Large intestine (tissue), 3 donors: ENCODE measurements at regions not wholly inside any gene's neighbourhood (a gene's known extent, or its start where the extent isn't known, plus 50 kb on each side); places are given as distances from the start of the nearest gene placed in this dataset.
A peak's percentile ranks its signal among the peaks of the same experiment; 100 is the strongest.

Source experiments
- DNase-seq, 2 donors: peaks; one replicate each; pipeline versions ENCODE4 v3.0.0 to v3.0.0-alpha.2; 2013
- H3K27ac ChIP-seq: one replicate; pipeline ENCODE4 v1.5.1; 2013; ENCODE audit warnings: low read length
- H3K27me3 ChIP-seq: 2 replicates; pipeline ENCODE4 v1.6.1; 2013; ENCODE audit warnings: low read length; ENCODE audit not compliant: control insufficient read depth, insufficient read depth
- H3K36me3 ChIP-seq: 2 replicates; pipeline ENCODE4 v1.6.1; 2013; ENCODE audit warnings: low read length; ENCODE audit not compliant: control insufficient read depth, insufficient read depth
- H3K4me1 ChIP-seq: one replicate; pipeline ENCODE4 v1.6.1; 2013; ENCODE audit warnings: low read length; ENCODE audit not compliant: control insufficient read depth, insufficient read depth
- H3K4me3 ChIP-seq: one replicate; pipeline ENCODE4 v1.5.1; 2013; ENCODE audit warnings: low read length
- H3K9me3 ChIP-seq: one replicate; pipeline ENCODE4 v1.6.1; 2013; ENCODE audit warnings: mild to moderate bottlenecking, low read depth, low read length, moderate library complexity; ENCODE audit not compliant: control insufficient read depth
- WGBS: methylation state at CpG from one replicate; pipeline ENCODE4 v1.1.5; 2013; ENCODE audit warnings: low lambda C conversion rate; ENCODE audit not compliant: insufficient coverage; 5-methylcytosine and 5-hydroxymethylcytosine counted together

DNA sequence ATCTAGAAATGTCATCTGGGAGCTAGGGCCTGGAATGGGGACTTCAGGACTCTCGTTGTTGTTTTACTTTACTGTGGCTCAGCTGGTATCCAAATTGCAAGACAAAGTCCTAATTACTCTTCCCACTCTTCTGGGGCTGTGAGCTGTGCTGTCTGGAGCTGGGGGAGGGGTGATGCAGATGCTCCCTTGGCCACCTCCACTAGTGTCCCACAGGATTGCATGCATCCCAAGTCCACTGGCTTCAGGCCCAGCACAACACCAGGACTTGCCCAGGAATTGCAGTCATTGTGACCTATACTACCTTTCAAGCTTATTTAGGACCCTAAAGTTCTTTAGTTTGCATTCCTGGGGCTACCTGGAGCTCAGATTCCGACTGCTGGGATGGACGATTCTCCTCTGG lies 366.1 kb upstream of the FAM47C start:
- Histone ChIP-seq H3K27me3 (no peaks in the 10 kb centered on the region), H3K9me3 (no peaks in the 10 kb centered on the region), H3K36me3 (no peaks in the 10 kb centered on the region), H3K4me1 (no peaks in the 10 kb centered on the region), H3K4me3 (no peak overlapping the region), H3K27ac (no peak overlapping the region)
- WGBS: no CpG with 5 or more reads among the region's 3 CpGs
- no peak for DNase-seq

- no peaks in the 10 kb centered on the region for H3K9me3 ChIP-seq
- no CpG with 5 or more reads among the region's 3 CpGs for WGBS
Measured at GRCh38 chrX:36650622-36651021, 357.5 kb upstream of the FAM47C start.

GRCh38 chrX:36683507-36683906 lies 324.7 kb upstream of the FAM47C start:
- Histone ChIP-seq H3K36me3 (no peaks in the 10 kb centered on the region), H3K4me3 (no peak overlapping the region), H3K27me3 (no peaks in the 10 kb centered on the region), H3K27ac (no peak overlapping the region), H3K4me1 (no peaks in the 10 kb centered on the region), H3K9me3 (no peaks in the 10 kb centered on the region)
- no CpG with 5 or more reads among the region's 1 CpG for WGBS
- no peak for DNase-seq

More at GRCh38 chrX:36650622-36651021, 357.5 kb upstream of the FAM47C start:
- H3K27me3 ChIP-seq: no peaks in the 10 kb centered on the region
- H3K36me3 ChIP-seq: no peaks in the 10 kb centered on the region
- H3K4me3 ChIP-seq: no peak overlapping the region
- no peak for DNase-seq
- no peak overlapping the region for H3K27ac ChIP-seq
- no peaks in the 10 kb centered on the region for H3K4me1 ChIP-seq

- Histone ChIP-seq H3K27me3 (no peaks in the 10 kb centered on the region), H3K27ac (no peak overlapping the region), H3K9me3 (no peaks in the 10 kb centered on the region), H3K36me3 (no peaks in the 10 kb centered on the region), H3K4me1 (no peaks in the 10 kb centered on the region), H3K4me3 (no peak overlapping the region)
- DNase-seq: peak in 1 of 2 donors; percentile 3
Measured at GRCh38 chrX:36684053-36684452, 324.1 kb upstream of the FAM47C start.

DNA sequence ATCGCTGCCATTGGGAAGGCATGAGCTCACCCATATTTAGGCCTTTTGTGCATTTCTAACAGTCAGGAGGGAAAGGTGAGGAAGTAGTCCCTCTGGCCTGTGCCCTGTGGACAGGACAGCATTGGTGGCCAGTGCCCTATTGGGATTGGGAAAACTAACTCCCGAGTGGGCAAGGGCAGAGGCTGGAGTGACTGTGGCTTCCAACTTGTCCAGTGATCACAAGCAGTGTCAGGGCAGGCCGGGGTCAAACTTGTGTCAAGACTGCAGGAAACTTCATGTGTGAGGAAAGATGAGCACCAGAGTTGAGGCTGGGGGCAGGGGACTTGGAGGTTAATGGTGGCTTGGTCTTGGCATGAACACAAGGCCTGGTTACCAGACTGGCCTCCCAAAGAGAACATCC lies 286.2 kb upstream of the FAM47C start:
- H3K4me3 ChIP-seq: no peak overlapping the region
- no peaks in the 10 kb centered on the region for H3K36me3 ChIP-seq
- no peak overlapping the region for H3K27ac ChIP-seq
- H3K27me3 ChIP-seq: no peaks in the 10 kb centered on the region
- H3K4me1 ChIP-seq: no peaks in the 10 kb centered on the region
- H3K9me3 ChIP-seq: no peaks in the 10 kb centered on the region
- WGBS: no CpG with 5 or more reads among the region's 3 CpGs
- no peak for DNase-seq

DNA sequence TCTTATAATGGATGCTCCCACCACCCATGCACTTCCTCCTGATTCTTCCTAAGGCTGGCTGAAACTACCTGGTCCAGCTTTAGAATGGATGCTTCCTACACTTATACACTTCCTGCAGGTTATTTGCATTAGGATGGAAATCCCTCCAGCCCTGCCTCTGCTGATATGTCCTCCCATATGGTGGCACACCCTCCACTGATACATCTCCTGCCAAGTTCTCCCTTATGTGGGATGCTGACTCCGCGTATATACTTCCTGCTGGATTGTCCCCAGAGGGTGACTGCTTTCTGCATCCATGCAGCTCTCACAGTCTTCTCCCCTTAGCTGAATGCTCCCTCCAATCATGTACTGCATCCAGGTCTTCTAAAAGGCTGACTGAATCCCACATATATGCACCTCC lies 254.6 kb upstream of the FAM47C start:
- Histone ChIP-seq H3K4me3 (no peak overlapping the region), H3K36me3 (no peaks in the 10 kb centered on the region), H3K27ac (no peak overlapping the region), H3K9me3 (no peaks in the 10 kb centered on the region), H3K4me1 (no peaks in the 10 kb centered on the region), H3K27me3 (no peaks in the 10 kb centered on the region)
- no peak for DNase-seq
- WGBS: no CpG with 5 or more reads among the region's 2 CpGs

DNA sequence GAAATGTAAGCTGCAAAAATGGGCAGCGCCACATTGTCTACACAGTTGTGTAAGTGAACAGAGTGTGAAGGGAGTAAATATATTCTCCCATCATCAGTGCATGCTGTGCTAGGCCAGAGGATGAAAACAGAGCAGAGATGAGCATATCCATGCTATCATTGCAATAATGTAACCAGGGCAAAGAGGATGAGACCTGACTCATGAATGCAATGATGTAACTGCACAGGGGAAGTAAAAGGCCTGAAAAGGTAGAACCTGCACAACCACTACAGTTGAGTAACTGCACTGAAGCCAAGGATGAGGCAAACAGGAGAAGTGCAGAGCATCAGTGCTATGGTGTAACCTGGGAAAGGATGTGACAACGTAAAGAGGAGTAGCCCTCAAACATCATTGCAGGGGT lies 220.4 kb upstream of the FAM47C start:
- DNase-seq: no peak
- Histone ChIP-seq H3K27ac (no peak overlapping the region), H3K9me3 (no peaks in the 10 kb centered on the region), H3K4me1 (no peaks in the 10 kb centered on the region), H3K36me3 (no peaks in the 10 kb centered on the region), H3K27me3 (no peaks in the 10 kb centered on the region), H3K4me3 (no peak overlapping the region)
- no CpG with 5 or more reads among the region's 2 CpGs for WGBS

GRCh38 chrX:36803151-36803550 lies 205.0 kb upstream of the FAM47C start:
- no peaks in the 10 kb centered on the region for H3K4me1 ChIP-seq
- H3K4me3 ChIP-seq: no peak overlapping the region
- H3K36me3 ChIP-seq: no peaks in the 10 kb centered on the region
- no peak overlapping the region for H3K27ac ChIP-seq
- DNase-seq: no peak
- no CpG with 5 or more reads among the region's 4 CpGs for WGBS
- no peaks in the 10 kb centered on the region for H3K9me3 ChIP-seq
- no peaks in the 10 kb centered on the region for H3K27me3 ChIP-seq

- H3K36me3 ChIP-seq: no peaks in the 10 kb centered on the region
- H3K27ac ChIP-seq: no peak overlapping the region
- no peaks in the 10 kb centered on the region for H3K27me3 ChIP-seq
- DNase-seq: no peak
- no peak overlapping the region for H3K4me3 ChIP-seq
- H3K9me3 ChIP-seq: no peaks in the 10 kb centered on the region
- no CpG with 5 or more reads among the region's 6 CpGs for WGBS
- no peaks in the 10 kb centered on the region for H3K4me1 ChIP-seq
Measured at GRCh38 chrX:36804066-36804465, 204.1 kb upstream of the FAM47C start.

GRCh38 chrX:36844857-36845256 lies 163.3 kb upstream of the FAM47C start:
- no peaks in the 10 kb centered on the region for H3K36me3 ChIP-seq
- H3K27me3 ChIP-seq: no peaks in the 10 kb centered on the region
- no peak overlapping the region for H3K4me3 ChIP-seq
- no peaks in the 10 kb centered on the region for H3K4me1 ChIP-seq
- no peak overlapping the region for H3K27ac ChIP-seq
- H3K9me3 ChIP-seq: no peaks in the 10 kb centered on the region
- WGBS: no CpG with 5 or more reads among the region's 3 CpGs
- no peak for DNase-seq

GRCh38 chrX:36847496-36847895 lies 160.7 kb upstream of the FAM47C start:
- no peak overlapping the region for H3K4me3 ChIP-seq
- H3K27me3 ChIP-seq: no peaks in the 10 kb centered on the region
- WGBS: 40% methylated on average over 1 of the region's 4 CpGs
- no peaks in the 10 kb centered on the region for H3K4me1 ChIP-seq
- no peaks in the 10 kb centered on the region for H3K36me3 ChIP-seq
- no peaks in the 10 kb centered on the region for H3K9me3 ChIP-seq
- no peak for DNase-seq
- H3K27ac ChIP-seq: no peak overlapping the region
